ENCODE measurements at regions not wholly inside any gene's neighbourhood (a gene's known extent, or its start where the extent isn't known, plus 50 kb on each side); places are given as distances from the start of the nearest gene placed in this dataset.

GRCh38 chr1:80659161-80659560, 1141.6 kb upstream of the ADGRL2 start:
- Histone ChIP-seq H3K79me2 (ENCODE audit: insufficient read depth, low read length) (no peaks in the 10 kb centered on the region), H3K27ac (ENCODE audit: low read depth in 1 of 2, low read length in 2 of 2) (no peak overlapping the region), H3K9ac (ENCODE audit: insufficient read depth, low read length, poor library complexity, severe bottlenecking) (no peak overlapping the region), H3K9me3 (replicated peaks in 1 of 2; ENCODE audit: control insufficient read depth in 1 of 2, insufficient read depth in 1 of 2, low read length in 2 of 2) (no peaks in the 10 kb centered on the region), H3K27me3 (ENCODE audit: control insufficient read depth in 2 of 2, insufficient read depth in 2 of 2, low read length in 2 of 2) (no peaks in the 10 kb centered on the region), H4K20me1 (ENCODE audit: insufficient read depth, low read length) (no peaks in the 10 kb centered on the region), H2AFZ (ENCODE audit: insufficient read depth, low read depth, low read length, poor library complexity, severe bottlenecking) (no peak overlapping the region), H3K36me3 (replicated peaks in 1 of 2; ENCODE audit: control insufficient read depth in 1 of 2, insufficient read depth in 2 of 2, low read length in 2 of 2) (no peaks in the 10 kb centered on the region), H3K4me2 (replicated peaks; ENCODE audit: extremely low read depth, low read length, poor library complexity, severe bottlenecking) (no peak overlapping the region), H3K4me3 (replicated peaks in 1 of 3; ENCODE audit: low read depth in 2 of 3, low read length in 3 of 3) (no peak overlapping the region), H3K4me1 (ENCODE audit: control insufficient read depth in 1 of 2, insufficient read depth in 2 of 2, low read length in 2 of 2) (no peaks in the 10 kb centered on the region)
- intact Hi-C loops (cut with micrococcal nuclease): no loop called here
- no peaks in the 10 kb centered on the region for H3K36me3 Mint-ChIP-seq
- no peaks in the 10 kb centered on the region for H3K27me3 Mint-ChIP-seq (ENCODE audit: low read depth in 3 of 3)
- H3K4me1 Mint-ChIP-seq: no peaks in the 10 kb centered on the region
- no peak overlapping the region for H3K4me3 Mint-ChIP-seq
- whole genome bisulfite sequencing (ENCODE audit: insufficient coverage): no CpG with 5 or more reads among the region's 5 CpGs
- TF ChIP-seq, protein P1, sequence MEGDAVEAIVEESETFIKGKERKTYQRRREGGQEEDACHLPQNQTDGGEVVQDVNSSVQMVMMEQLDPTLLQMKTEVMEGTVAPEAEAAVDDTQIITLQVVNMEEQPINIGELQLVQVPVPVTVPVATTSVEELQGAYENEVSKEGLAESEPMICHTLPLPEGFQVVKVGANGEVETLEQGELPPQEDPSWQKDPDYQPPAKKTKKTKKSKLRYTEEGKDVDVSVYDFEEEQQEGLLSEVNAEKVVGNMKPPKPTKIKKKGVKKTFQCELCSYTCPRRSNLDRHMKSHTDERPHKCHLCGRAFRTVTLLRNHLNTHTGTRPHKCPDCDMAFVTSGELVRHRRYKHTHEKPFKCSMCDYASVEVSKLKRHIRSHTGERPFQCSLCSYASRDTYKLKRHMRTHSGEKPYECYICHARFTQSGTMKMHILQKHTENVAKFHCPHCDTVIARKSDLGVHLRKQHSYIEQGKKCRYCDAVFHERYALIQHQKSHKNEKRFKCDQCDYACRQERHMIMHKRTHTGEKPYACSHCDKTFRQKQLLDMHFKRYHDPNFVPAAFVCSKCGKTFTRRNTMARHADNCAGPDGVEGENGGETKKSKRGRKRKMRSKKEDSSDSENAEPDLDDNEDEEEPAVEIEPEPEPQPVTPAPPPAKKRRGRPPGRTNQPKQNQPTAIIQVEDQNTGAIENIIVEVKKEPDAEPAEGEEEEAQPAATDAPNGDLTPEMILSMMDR (IDR thresholded peaks at IDR 0.05): no peak
- no peak overlapping the region for H3K27ac Mint-ChIP-seq
- no peak for DNase-seq
- H3K9me3 Mint-ChIP-seq: peaks cover 0 to 7% (median 3%) of the 10 kb centered on the region in 7 donors

- intact Hi-C loops (cut with micrococcal nuclease): no loop called here
- Mint-ChIP-seq H3K27ac (no peak overlapping the region), H3K9me3 (peaks cover 0 to 16% (median 7%) of the 10 kb centered on the region in 7 donors), H3K27me3 (ENCODE audit: low read depth in 3 of 3) (no peaks in the 10 kb centered on the region), H3K4me3 (no peak overlapping the region), H3K4me1 (no peaks in the 10 kb centered on the region), H3K36me3 (no peaks in the 10 kb centered on the region)
- WGBS (ENCODE audit: insufficient coverage): no CpG with 5 or more reads among the region's 1 CpG
- Histone ChIP-seq H3K4me1 (ENCODE audit: control insufficient read depth in 1 of 2, insufficient read depth in 2 of 2, low read length in 2 of 2) (no peaks in the 10 kb centered on the region), H3K9ac (ENCODE audit: insufficient read depth, low read length, poor library complexity, severe bottlenecking) (no peak overlapping the region), H3K9me3 (replicated peaks in 1 of 2; ENCODE audit: control insufficient read depth in 1 of 2, insufficient read depth in 1 of 2, low read length in 2 of 2) (no peaks in the 10 kb centered on the region), H3K4me3 (replicated peaks in 1 of 3; ENCODE audit: low read depth in 2 of 3, low read length in 3 of 3) (no peak overlapping the region), H4K20me1 (ENCODE audit: insufficient read depth, low read length) (no peaks in the 10 kb centered on the region), H3K79me2 (ENCODE audit: insufficient read depth, low read length) (no peaks in the 10 kb centered on the region), H3K36me3 (replicated peaks in 1 of 2; ENCODE audit: control insufficient read depth in 1 of 2, insufficient read depth in 2 of 2, low read length in 2 of 2) (no peaks in the 10 kb centered on the region), H2AFZ (ENCODE audit: insufficient read depth, low read depth, low read length, poor library complexity, severe bottlenecking) (no peak overlapping the region), H3K27me3 (ENCODE audit: control insufficient read depth in 2 of 2, insufficient read depth in 2 of 2, low read length in 2 of 2) (no peaks in the 10 kb centered on the region), H3K4me2 (replicated peaks; ENCODE audit: extremely low read depth, low read length, poor library complexity, severe bottlenecking) (no peak overlapping the region), H3K27ac (ENCODE audit: low read depth in 1 of 2, low read length in 2 of 2) (no peak overlapping the region)
- DNase-seq: no peak
- TF ChIP-seq, protein P1 (IDR thresholded peaks at IDR 0.05): no peak
These were observed 1143.0 kb upstream of the ADGRL2 start for GRCh38 chr1:80657707-80658106.
